Endothelial cell of umbilical vein (primary cell): ENCODE measurements at regions not wholly inside any gene's neighbourhood (a gene's known extent, or its start where the extent isn't known, plus 50 kb on each side); places are given as distances from the start of the nearest gene placed in this dataset.

Experiments
- BruUV-seq: library from RNA; stranded (reverse); fragments of 400-500 nt; replicated peaks from 2 replicates; lab custom pipeline; 2021; lab: Mats Ljungman, UMichigan
- CTCF ChIA-PET: fragments of 300-600, 350-600 bp; sonication (Branson Sonifier 250); formaldehyde crosslinking; loops from one replicate; lab custom pipeline; 2021; ENCODE audit warnings: antibody characterized with exemption, inconsistent platforms; lab: Charles Lee
- POLR2A ChIA-PET: fragments of 300-600, 350-600 bp; sonication (Branson Sonifier 250); formaldehyde crosslinking; loops from one replicate; lab custom pipeline; 2021; ENCODE audit warnings: antibody characterized with exemption, inconsistent platforms; lab: Charles Lee
- DNase-seq: peaks from one replicate; pipeline ENCODE4 v3.0.0-alpha.2; 2011; ENCODE audit warnings: low read depth, low spot score
- FAIRE-seq: peaks from 2 replicates; lab custom pipeline; 2011; peaks lifted over from hg19 to GRCh38; lab: Jason Lieb, UNC
- H2AFZ ChIP-seq: 2 replicates; pipeline ENCODE4 v1.6.0; 2012; ENCODE audit warnings: low read depth, low read length, control low read depth, inconsistent platforms
- H3K27ac ChIP-seq: 2 replicates; pipeline ENCODE4 v1.5.1; 2011; ENCODE audit warnings: low read depth, mild to moderate bottlenecking, control low read depth, low read length, moderate library complexity; ENCODE audit not compliant: insufficient read depth
- H3K27me3 ChIP-seq, 2 experiments: 2 replicates each; pipeline versions ENCODE4 v1.6.0 to v1.6.1; 2011; ENCODE audit warnings: low read length in 2 of 2, mixed read lengths in 1 of 2; ENCODE audit not compliant: control insufficient read depth in 2 of 2, insufficient read depth in 2 of 2
- H3K36me3 ChIP-seq, 2 experiments: 2 replicates in 1 of 2; 3 replicates in 1 of 2; pipeline ENCODE4 v1.5.1; 2011; ENCODE audit warnings: low read length in 2 of 2, mild to moderate bottlenecking in 1 of 2, moderate library complexity in 1 of 2; ENCODE audit not compliant: control insufficient read depth in 2 of 2, insufficient read depth in 2 of 2; ENCODE audit errors: extremely low read depth in 1 of 2
- H3K4me1 ChIP-seq: 3 replicates; pipeline ENCODE4 v1.5.1; 2011; ENCODE audit warnings: mild to moderate bottlenecking, low read length; ENCODE audit not compliant: control insufficient read depth, insufficient read depth; ENCODE audit errors: extremely low read depth
- H3K4me2 ChIP-seq: 2 replicates; pipeline ENCODE4 v1.6.1; 2011; ENCODE audit warnings: low read length, control low read depth, mixed read lengths; ENCODE audit not compliant: insufficient read depth
- H3K4me3 ChIP-seq, 3 experiments: fragments of 200-600 bp in 1 of 3; sonication (generic), shearing (Covaris generic) in 1 of 3; replicated peaks in 1 of 3; 2 replicates each; pipeline ENCODE4 v1.5.1; 2011 to 2016; ENCODE audit warnings: control low read depth in 3 of 3, low read length in 3 of 3, mild to moderate bottlenecking in 2 of 3, inconsistent platforms in 1 of 3, low read depth in 1 of 3, moderate library complexity in 1 of 3; ENCODE audit not compliant: insufficient read depth in 1 of 3
- H3K79me2 ChIP-seq: 2 replicates; pipeline ENCODE4 v1.6.0; 2012; ENCODE audit warnings: low read length, inconsistent platforms; ENCODE audit not compliant: control insufficient read depth, insufficient read depth
- H3K9ac ChIP-seq: replicated peaks from 2 replicates; pipeline ENCODE3; 2011; ENCODE audit warnings: low read length, control low read depth; ENCODE audit not compliant: insufficient read depth; ENCODE audit errors: extremely low read depth
- H3K9me1 ChIP-seq: replicated peaks from 3 replicates; pipeline ENCODE4 v1.6.0; 2011; ENCODE audit warnings: mild to moderate bottlenecking, low read length; ENCODE audit not compliant: control insufficient read depth, insufficient read depth; ENCODE audit errors: extremely low read depth
- H3K9me3 ChIP-seq: replicated peaks from 2 replicates; pipeline ENCODE4 v1.5.1; 2012; ENCODE audit warnings: low read length, inconsistent platforms; ENCODE audit not compliant: control insufficient read depth, insufficient read depth
- H4K20me1 ChIP-seq: replicated peaks from 2 replicates; pipeline ENCODE3; 2011; ENCODE audit warnings: mild to moderate bottlenecking, low read length; ENCODE audit not compliant: control insufficient read depth, insufficient read depth; ENCODE audit errors: extremely low read depth
- CTCF ChIP-seq, 2 donors: IDR thresholded peaks; 1 replicate in 1 of 2; 2 replicates in 1 of 2; pipeline ENCODE4 v1.5.1; 2011; ENCODE audit warnings: low read length in 2 of 2, mild to moderate bottlenecking in 2 of 2, moderate library complexity in 2 of 2, control low read depth in 1 of 2, inconsistent platforms in 1 of 2, low read depth in 1 of 2; ENCODE audit not compliant: insufficient read depth in 1 of 2; ENCODE audit errors: extremely low read depth in 1 of 2
- EZH2 ChIP-seq: IDR thresholded peaks from 2 replicates; pipeline ENCODE4 v1.6.1; 2012; ENCODE audit warnings: borderline replicate concordance, low read depth, mild to moderate bottlenecking, moderate library complexity, low read length, inconsistent platforms; ENCODE audit not compliant: severe bottlenecking
- FOS ChIP-seq: IDR thresholded peaks from 2 replicates; pipeline ENCODE4 v1.6.1; 2011; ENCODE audit warnings: mild to moderate bottlenecking, low read length, moderate library complexity, borderline replicate concordance; ENCODE audit not compliant: insufficient read depth
- GATA2 ChIP-seq: IDR thresholded peaks from 2 replicates; pipeline ENCODE4 v1.7.0; 2011; ENCODE audit warnings: low read depth, mild to moderate bottlenecking, moderate library complexity, mixed read lengths, low read length; ENCODE audit not compliant: insufficient read length, insufficient read depth
- JUN ChIP-seq: IDR thresholded peaks from 2 replicates; pipeline ENCODE4 v1.6.1; 2011; ENCODE audit warnings: borderline replicate concordance, low read depth; ENCODE audit not compliant: insufficient read length, insufficient read depth
- MAX ChIP-seq: IDR thresholded peaks from 2 replicates; pipeline ENCODE4 v1.6.1; 2011; ENCODE audit not compliant: insufficient read depth, insufficient read length
- MYC ChIP-seq: IDR thresholded peaks from one replicate; pipeline ENCODE4 v1.6.1; 2011; ENCODE audit warnings: mild to moderate bottlenecking, low read depth, low read length
- POLR2A ChIP-seq: IDR thresholded peaks from 2 replicates; pipeline ENCODE4 v1.6.1; 2012; ENCODE audit warnings: low read depth, mild to moderate bottlenecking, control low read depth, low read length
- POLR2AphosphoS5 ChIP-seq: IDR thresholded peaks from 2 replicates; pipeline ENCODE4 v1.6.1; 2012; ENCODE audit warnings: low read depth, mild to moderate bottlenecking, control low read depth, low read length, moderate library complexity; ENCODE audit not compliant: insufficient read depth
- dilution Hi-C: fragments of 300-500 bp; cut with MboI; formaldehyde crosslinking; loops from one replicate; pipeline ENCODE4 v1.15.0; 2019; ENCODE audit warnings: low sequenced_read_pairs; ENCODE audit not compliant: extremely low pct_ligation_motif_present
- intact Hi-C: fragments of 100-400 bp; cut with micrococcal nuclease; formaldehyde crosslinking; loops from one replicate; pipeline ENCODE4 v1.10.0; 2022

GRCh38 chr6:12356983-12357972, 67.1 kb downstream of the EDN1 start:
- ChIA-PET CTCF (no interaction called here), POLR2A (no interaction called here)
- H3K9me3 ChIP-seq, result no peaks in the 10 kb centered on the region
- dilution Hi-C loops (no loop called here), intact Hi-C loops (no loop called here)
- no peaks in the 10 kb centered on the region for H4K20me1 ChIP-seq
- peaks cover 14% of the 10 kb centered on the region for H3K4me1 ChIP-seq
- no peak overlapping the region for H3K4me2 ChIP-seq
- H2AFZ ChIP-seq, result no peak overlapping the region
- TF ChIP-seq JUN, result no peak
- no peak for TF ChIP-seq FOS
- TF ChIP-seq EZH2, result no peak
- no peak for TF ChIP-seq POLR2AphosphoS5
- TF ChIP-seq MAX, result no peak
- no peak for TF ChIP-seq POLR2A
- TF ChIP-seq CTCF (IDR thresholded peaks at IDR 0.05; ENCODE audit: extremely low read depth in 1 of 2, insufficient read depth in 1 of 2, low read depth in 1 of 2, low read length in 2 of 2), result no peak
- TF ChIP-seq MYC, result no peak
- TF ChIP-seq GATA2, result no peak
- H3K9ac ChIP-seq, result no peak overlapping the region
- no peaks in the 10 kb centered on the region for H3K9me1 ChIP-seq
- no TSS peak for BruUV-seq
- FAIRE-seq, result no peak
- H3K79me2 ChIP-seq, result no peaks in the 10 kb centered on the region
- H3K27ac ChIP-seq, result no peak overlapping the region
- no peak overlapping the region for H3K4me3 ChIP-seq
- no peaks in the 10 kb centered on the region for H3K27me3 ChIP-seq
- no peak for DNase-seq
- no peaks in the 10 kb centered on the region for H3K36me3 ChIP-seq
